OCI-LY1 (cell line): ENCODE measurements at regions not wholly inside any gene's neighbourhood (a gene's known extent, or its start where the extent isn't known, plus 50 kb on each side); places are given as distances from the start of the nearest gene placed in this dataset.

Experiments used
- H2AFZ ChIP-seq: fragments of 200-600 bp; sonication (generic), shearing (Covaris generic); 2 replicates; pipeline ENCODE4 v1.6.0; 2014; ENCODE audit warnings: antibody characterized with exemption, mild to moderate bottlenecking, low read length
- H3F3A ChIP-seq: fragments of 200-600 bp; sonication (generic), shearing (Covaris generic); 2 replicates; pipeline ENCODE4 v1.6.0; 2014; ENCODE audit warnings: mild to moderate bottlenecking, antibody characterized with exemption, low read length, moderate library complexity; ENCODE audit not compliant: insufficient read depth
- H3K27ac ChIP-seq: fragments of 200-600 bp; sonication (generic); 2 replicates; pipeline ENCODE4 v1.5.1; 2014; ENCODE audit warnings: low read length, mixed run types, mild to moderate bottlenecking, low read depth; ENCODE audit not compliant: poor library complexity, severe bottlenecking
- H3K27me3 ChIP-seq: fragments of 200-600 bp; sonication (generic); 2 replicates; pipeline ENCODE4 v1.6.0; 2014; ENCODE audit warnings: antibody characterized with exemption, mild to moderate bottlenecking, low read length, moderate library complexity; ENCODE audit not compliant: insufficient read depth
- H3K36me3 ChIP-seq: fragments of 200-600 bp; sonication (generic); 2 replicates; pipeline ENCODE4 v1.6.1; 2014; ENCODE audit warnings: mild to moderate bottlenecking, antibody characterized with exemption, low read length, moderate library complexity, mixed read lengths; ENCODE audit not compliant: insufficient read depth
- H3K4me1 ChIP-seq: fragments of 200-600 bp; sonication (generic); 2 replicates; pipeline ENCODE4 v1.5.1; 2014; ENCODE audit warnings: mild to moderate bottlenecking, low read length, moderate library complexity; ENCODE audit not compliant: insufficient read depth, severe bottlenecking
- H3K4me2 ChIP-seq: fragments of 200-600 bp; sonication (generic), shearing (Covaris generic); 2 replicates; pipeline ENCODE4 v1.6.1; 2014; ENCODE audit warnings: low read length
- H3K4me3 ChIP-seq: fragments of 200-600 bp; sonication (generic); 2 replicates; pipeline ENCODE4 v1.5.1; 2014; ENCODE audit warnings: low read length, low read depth, mild to moderate bottlenecking, mixed read lengths; ENCODE audit not compliant: poor library complexity, severe bottlenecking
- H3K79me2 ChIP-seq: fragments of 200-600 bp; shearing (Covaris generic); 2 replicates; pipeline ENCODE4 v1.6.1; 2016; ENCODE audit warnings: mixed run types, low read length, mixed read lengths; ENCODE audit not compliant: insufficient read depth
- H3K9ac ChIP-seq: fragments of 200-600 bp; sonication (generic), shearing (Covaris generic); 2 replicates; pipeline ENCODE4 v1.6.1; 2014; ENCODE audit warnings: mild to moderate bottlenecking, low read length, mixed read lengths
- H3K9me2 ChIP-seq: fragments of 200-600 bp; sonication (generic), shearing (Covaris generic); 2 replicates; pipeline ENCODE4 v1.6.1; 2014; ENCODE audit warnings: low read depth, mild to moderate bottlenecking, low read length, mixed read lengths
- H3K9me3 ChIP-seq: fragments of 200-600 bp; shearing (Covaris generic); 2 replicates; pipeline ENCODE4 v1.6.1; 2014; ENCODE audit warnings: low read length, mixed read lengths
- H4K20me1 ChIP-seq: fragments of 200-600 bp; sonication (generic), shearing (Covaris generic); 2 replicates; pipeline ENCODE4 v1.6.0; 2016; ENCODE audit warnings: mild to moderate bottlenecking, low read length; ENCODE audit not compliant: insufficient read depth
- EZH2 ChIP-seq: fragments of 200-600 bp; sonication (generic), shearing (Covaris generic); IDR thresholded peaks from 2 replicates; pipeline ENCODE4 v1.8.0; 2017; ENCODE audit warnings: borderline replicate concordance, mixed run types, mild to moderate bottlenecking, antibody characterized with exemption, low read length, moderate library complexity, mixed read lengths
- TF ChIP-seq, protein P1 (sequence below): fragments of 200-600 bp; sonication (generic), shearing (Covaris generic); IDR thresholded peaks from 2 replicates; pipeline ENCODE4 v1.5.1; 2017; ENCODE audit warnings: mild to moderate bottlenecking, antibody characterized with exemption, low read length, moderate library complexity, mixed read lengths

DNA sequence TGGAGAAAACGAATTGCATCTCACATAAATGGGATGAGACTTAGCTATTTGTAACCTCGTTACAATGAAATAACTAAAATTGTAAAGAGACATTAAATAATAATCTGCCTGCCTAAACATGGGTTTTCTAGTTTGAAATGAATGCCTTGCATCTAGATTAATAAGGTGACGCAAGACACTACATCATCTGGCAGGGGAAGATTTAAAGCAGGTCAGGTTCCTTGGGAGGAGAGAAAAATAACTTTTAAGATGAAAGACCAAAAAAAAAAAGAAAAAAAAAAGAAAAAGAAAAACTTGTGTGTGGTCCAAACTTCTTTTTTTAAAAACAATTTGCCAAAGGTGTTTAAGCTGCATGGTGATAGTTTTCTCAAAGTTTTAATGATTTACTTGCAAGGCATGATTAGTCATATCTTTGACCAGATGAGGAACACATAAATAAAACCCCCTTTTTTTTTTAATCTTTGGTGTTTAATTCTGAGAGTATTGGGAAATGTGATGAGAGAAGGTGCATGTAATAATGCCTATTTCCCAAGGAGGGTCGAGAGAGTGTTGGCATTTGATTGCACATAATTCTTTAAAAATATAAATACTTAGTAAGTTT is 122.9 kb upstream of the ADAMTSL1 start:
- Histone ChIP-seq H3K4me2 (no peak overlapping the region), H3K4me3 (no peak overlapping the region), H3F3A (no peaks in the 10 kb centered on the region), H3K9me3 (no peaks in the 10 kb centered on the region), H3K9me2 (no peaks in the 10 kb centered on the region), H4K20me1 (no peaks in the 10 kb centered on the region), H3K27ac (no peak overlapping the region), H3K4me1 (no peaks in the 10 kb centered on the region), H3K27me3 (no peaks in the 10 kb centered on the region), H2AFZ (no peak overlapping the region), H3K36me3 (no peaks in the 10 kb centered on the region), H3K9ac (no peak overlapping the region), H3K79me2 (no peaks in the 10 kb centered on the region)
- no peak for TF ChIP-seq EZH2
- TF ChIP-seq, protein P1, sequence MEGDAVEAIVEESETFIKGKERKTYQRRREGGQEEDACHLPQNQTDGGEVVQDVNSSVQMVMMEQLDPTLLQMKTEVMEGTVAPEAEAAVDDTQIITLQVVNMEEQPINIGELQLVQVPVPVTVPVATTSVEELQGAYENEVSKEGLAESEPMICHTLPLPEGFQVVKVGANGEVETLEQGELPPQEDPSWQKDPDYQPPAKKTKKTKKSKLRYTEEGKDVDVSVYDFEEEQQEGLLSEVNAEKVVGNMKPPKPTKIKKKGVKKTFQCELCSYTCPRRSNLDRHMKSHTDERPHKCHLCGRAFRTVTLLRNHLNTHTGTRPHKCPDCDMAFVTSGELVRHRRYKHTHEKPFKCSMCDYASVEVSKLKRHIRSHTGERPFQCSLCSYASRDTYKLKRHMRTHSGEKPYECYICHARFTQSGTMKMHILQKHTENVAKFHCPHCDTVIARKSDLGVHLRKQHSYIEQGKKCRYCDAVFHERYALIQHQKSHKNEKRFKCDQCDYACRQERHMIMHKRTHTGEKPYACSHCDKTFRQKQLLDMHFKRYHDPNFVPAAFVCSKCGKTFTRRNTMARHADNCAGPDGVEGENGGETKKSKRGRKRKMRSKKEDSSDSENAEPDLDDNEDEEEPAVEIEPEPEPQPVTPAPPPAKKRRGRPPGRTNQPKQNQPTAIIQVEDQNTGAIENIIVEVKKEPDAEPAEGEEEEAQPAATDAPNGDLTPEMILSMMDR, result no peak

DNA sequence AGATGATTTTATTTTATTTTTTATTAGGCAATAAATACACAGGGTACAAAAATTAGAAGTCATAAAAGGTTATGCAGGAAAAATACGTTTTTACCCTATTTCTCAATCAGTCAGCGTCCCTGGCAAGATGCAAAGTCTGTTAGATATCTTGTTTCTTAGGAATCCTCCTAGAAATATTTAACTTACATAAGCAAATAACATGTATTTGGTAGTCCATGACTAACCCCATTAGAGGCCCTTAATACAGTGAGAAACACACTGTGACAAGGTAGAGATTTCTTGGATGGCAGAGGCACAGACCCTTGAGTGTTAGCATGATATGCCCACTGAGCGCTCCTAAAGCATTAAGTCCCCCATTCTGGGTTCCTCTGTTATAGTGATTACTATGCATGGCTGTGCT is 121.2 kb upstream of the ADAMTSL1 start:
- Histone ChIP-seq H3K27me3 (no peaks in the 10 kb centered on the region), H3K9me2 (no peaks in the 10 kb centered on the region), H3K4me1 (no peaks in the 10 kb centered on the region), H3F3A (no peaks in the 10 kb centered on the region), H3K4me2 (no peak overlapping the region), H3K9me3 (no peaks in the 10 kb centered on the region), H3K79me2 (no peaks in the 10 kb centered on the region), H4K20me1 (no peaks in the 10 kb centered on the region), H3K27ac (no peak overlapping the region), H3K9ac (no peak overlapping the region), H3K4me3 (no peak overlapping the region), H3K36me3 (no peaks in the 10 kb centered on the region), H2AFZ (no peak overlapping the region)
- TF ChIP-seq EZH2, result no peak
- TF ChIP-seq, protein P1, result no peak

DNA sequence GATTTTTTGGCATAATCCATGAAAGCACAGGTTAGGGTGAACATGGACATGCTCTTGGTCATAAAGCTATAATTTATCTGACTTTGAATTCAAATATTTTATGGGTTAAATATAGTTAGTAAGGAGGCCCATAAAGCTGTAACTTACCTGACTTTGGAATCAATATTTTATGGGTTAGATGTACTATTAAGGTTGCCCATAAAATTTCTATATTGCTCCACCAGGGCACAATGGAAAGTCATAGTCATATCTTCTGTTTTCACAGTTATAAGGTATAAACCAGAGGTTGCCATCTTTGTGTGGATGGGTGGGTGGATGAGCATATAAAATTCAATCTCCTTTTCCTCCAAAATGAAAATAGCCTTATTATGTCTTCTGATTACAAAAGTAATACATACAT is 120.5 kb upstream of the ADAMTSL1 start:
- no peaks in the 10 kb centered on the region for H3K79me2 ChIP-seq
- no peak overlapping the region for H3K9ac ChIP-seq
- H2AFZ ChIP-seq, result no peak overlapping the region
- no peaks in the 10 kb centered on the region for H3K9me2 ChIP-seq
- no peak overlapping the region for H3K27ac ChIP-seq
- no peaks in the 10 kb centered on the region for H3F3A ChIP-seq
- no peaks in the 10 kb centered on the region for H3K36me3 ChIP-seq
- no peak overlapping the region for H3K4me2 ChIP-seq
- H3K27me3 ChIP-seq, result no peaks in the 10 kb centered on the region
- no peak overlapping the region for H3K4me3 ChIP-seq
- H4K20me1 ChIP-seq, result no peaks in the 10 kb centered on the region
- H3K9me3 ChIP-seq, result no peaks in the 10 kb centered on the region
- TF ChIP-seq, protein P1, result no peak
- no peak for TF ChIP-seq EZH2
- H3K4me1 ChIP-seq, result no peaks in the 10 kb centered on the region
